HepG2 (cell line): ENCODE measurements at regions not wholly inside any gene's neighbourhood (a gene's known extent, or its start where the extent isn't known, plus 50 kb on each side); places are given as distances from the start of the nearest gene placed in this dataset.
A peak's percentile ranks its signal among the peaks of the same experiment; 100 is the strongest.

ENCODE experiments used
- ATM ChIP-seq: fragments of 450-650 bp; IDR thresholded peaks from 2 replicates; pipeline ENCODE4 v1.7.1; 2017; ENCODE audit warnings: mild to moderate bottlenecking, borderline replicate concordance
- CENPX ChIP-seq: sonication (generic); formaldehyde crosslinking; IDR thresholded peaks from 2 replicates; pipeline ENCODE4 v1.9.0; 2021; ENCODE audit warnings: mild to moderate bottlenecking, missing genetic modification reagents, moderate library complexity
- ELF4 ChIP-seq: sonication (generic); formaldehyde crosslinking; IDR thresholded peaks from 2 replicates; pipeline ENCODE4 v1.5.0; 2020; ENCODE audit warnings: missing genetic modification reagents, mild to moderate bottlenecking, moderate library complexity, borderline replicate concordance
- GABPA ChIP-seq, 2 experiments: IDR thresholded peaks; 2 replicates each; pipeline ENCODE4 v1.6.1; 2011 to 2016; ENCODE audit warnings: low read depth in 2 of 2, low read length in 1 of 2, missing biosample characterization in 1 of 2, missing genetic modification characterization in 1 of 2
- MAF1 ChIP-seq: sonication (generic); formaldehyde crosslinking; IDR thresholded peaks from 2 replicates; pipeline ENCODE4 v1.5.0; 2020; ENCODE audit warnings: missing genetic modification reagents, borderline replicate concordance
- MXD1 ChIP-seq: sonication (generic); formaldehyde crosslinking; IDR thresholded peaks from 2 replicates; pipeline ENCODE4 v1.4.0; 2020; ENCODE audit warnings: mild to moderate bottlenecking, missing genetic modification reagents
- NFE2L1 ChIP-seq: sonication (generic); formaldehyde crosslinking; IDR thresholded peaks from 2 replicates; pipeline ENCODE4 v1.4.0; 2020; ENCODE audit warnings: missing genetic modification reagents, mild to moderate bottlenecking, borderline replicate concordance
- NFRKB ChIP-seq: fragments of 450-650 bp; IDR thresholded peaks from 2 replicates; pipeline ENCODE4 v1.6.1; 2017
- PHB2 ChIP-seq: fragments of 450-650 bp; IDR thresholded peaks from 2 replicates; pipeline ENCODE4 v1.6.1; 2018; ENCODE audit not compliant: partially characterized antibody
- REL ChIP-seq: sonication (generic); formaldehyde crosslinking; conservative IDR thresholded peaks from 2 replicates; pipeline ENCODE4 v1.8.0; 2022; ENCODE audit warnings: mild to moderate bottlenecking, missing genetic modification reagents, moderate library complexity
- STAG1 ChIP-seq: sonication (generic); formaldehyde crosslinking; IDR thresholded peaks from 2 replicates; pipeline ENCODE4 v1.4.0; 2020; ENCODE audit warnings: missing genetic modification reagents
- ZBTB4 ChIP-seq: sonication (generic); formaldehyde crosslinking; IDR thresholded peaks from 2 replicates; pipeline ENCODE4 v1.4.0; 2020; ENCODE audit warnings: missing genetic modification reagents, mild to moderate bottlenecking, borderline replicate concordance
- ZNF331 ChIP-seq: sonication (generic); formaldehyde crosslinking; IDR thresholded peaks from 2 replicates; pipeline ENCODE4 v1.4.0; 2020; ENCODE audit warnings: missing genetic modification reagents
- ZNF646 ChIP-seq: sonication (generic); formaldehyde crosslinking; IDR thresholded peaks from 2 replicates; pipeline ENCODE4 v1.9.0; 2021; ENCODE audit warnings: mild to moderate bottlenecking, missing genetic modification reagents
- ZNF746 ChIP-seq: sonication (generic); formaldehyde crosslinking; IDR thresholded peaks from 2 replicates; pipeline ENCODE4 v1.8.0; 2022; ENCODE audit warnings: mild to moderate bottlenecking, missing genetic modification reagents
- TF ChIP-seq, protein P1 (sequence below): sonication (generic); formaldehyde crosslinking; IDR thresholded peaks from 2 replicates; pipeline ENCODE4 v1.4.0; 2020; ENCODE audit warnings: mild to moderate bottlenecking, missing genetic modification reagents

- TF ChIP-seq ZBTB4 (CRISPR knock-in tag) (no peak), ZNF646 (CRISPR knock-in tag) (0 out of 2 replicates have a peak, but pooled peaks have one; percentile 33), ZNF331 (CRISPR knock-in tag) (peak; percentile 76), STAG1 (CRISPR knock-in tag) (peak; percentile 31), NFRKB (no peak), ZNF746 (CRISPR knock-in tag) (no peak; the same call in 1 of the 2 replicates), NFE2L1 (no peak), PHB2 (no peak), REL (CRISPR knock-in tag) (no peak), MXD1 (CRISPR knock-in tag) (no peak), ELF4 (CRISPR knock-in tag) (no peak), MAF1 (CRISPR knock-in tag) (no peak), ATM (no peak), CENPX (peak; percentile 62; the same call in 1 of the 2 replicates), GABPA (IDR thresholded peaks at IDR 0.05; ENCODE audit: low read depth, low read length) (no peak), GABPA (CRISPR knock-in tag; IDR thresholded peaks at IDR 0.05; ENCODE audit: low read depth) (0 out of 2 replicates have a peak, but pooled peaks have one; percentile 22)
- TF ChIP-seq, protein P1, sequence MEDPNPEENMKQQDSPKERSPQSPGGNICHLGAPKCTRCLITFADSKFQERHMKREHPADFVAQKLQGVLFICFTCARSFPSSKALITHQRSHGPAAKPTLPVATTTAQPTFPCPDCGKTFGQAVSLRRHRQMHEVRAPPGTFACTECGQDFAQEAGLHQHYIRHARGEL (CRISPR knock-in tag), result no peak
Measured at GRCh38 chr6:1182722-1183521, 129.0 kb upstream of the FOXQ1 start (continued).
